ENCODE measurements at regions not wholly inside any gene's neighbourhood (a gene's known extent, or its start where the extent isn't known, plus 50 kb on each side); places are given as distances from the start of the nearest gene placed in this dataset.
"Not testable (repeated sequence)": the region's sequence is repeated elsewhere in the genome, so short reads cannot be mapped to it uniquely, and the experiment has no call there.

DNA sequence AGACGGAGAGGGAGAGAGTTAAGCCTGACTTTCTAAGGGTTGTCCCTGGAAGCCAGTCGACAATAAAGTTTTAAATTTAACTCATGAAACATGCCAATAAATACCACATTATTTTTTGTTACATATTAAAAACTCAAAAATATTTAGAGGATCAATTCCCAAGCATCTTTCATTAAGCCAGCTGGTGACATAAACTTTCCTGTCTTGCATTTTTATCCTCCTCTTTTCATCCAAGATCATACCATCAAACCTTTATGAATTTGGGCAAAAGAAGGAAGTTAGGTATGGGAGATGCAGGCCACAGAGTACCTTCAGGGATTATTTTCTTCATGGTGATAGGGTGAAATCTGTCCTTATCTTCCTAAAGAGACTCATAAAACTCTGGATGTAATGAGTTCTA is 178.3 kb upstream of the FBXL17 start:
- DNase-seq (ENCODE audit: low spot score) (no peak), ATAC-seq (no peak)
- Histone ChIP-seq H3K79me2 (replicated peaks; ENCODE audit: insufficient read depth) (no peaks in the 10 kb centered on the region), H3K36me3 (ENCODE audit: insufficient read depth) (no peaks in the 10 kb centered on the region), H3F3A (replicated peaks; ENCODE audit: low read depth) (no peaks in the 10 kb centered on the region; the same call in 1 of the 2 replicates), H2AFZ (no peak overlapping the region), H3K4me2 (no peak overlapping the region), H3K4me3 (no peak overlapping the region), H3K27me3 (ENCODE audit: insufficient read depth) (no peaks in the 10 kb centered on the region), H3K9me2 (ENCODE audit: insufficient read depth) (peaks cover 17% of the 10 kb centered on the region), H4K20me1 (replicated peaks; ENCODE audit: insufficient read depth) (no peaks in the 10 kb centered on the region), H3K27ac (ENCODE audit: low read depth) (no peak overlapping the region), H3K4me1 (ENCODE audit: insufficient read depth) (peaks cover 16% of the 10 kb centered on the region)
- Mint-ChIP-seq H3K36me3 (ENCODE audit: low read depth) (peaks cover 35% of the 10 kb centered on the region), H3K9me3 (peaks cover 35% of the 10 kb centered on the region), H3K27ac (no peak overlapping the region), H3K27me3 (ENCODE audit: insufficient read depth, low read depth, poor library complexity) (peaks cover 2% of the 10 kb centered on the region), H3K4me3 (no peak overlapping the region), H3K4me1 (peaks cover 35% of the 10 kb centered on the region)
- TF ChIP-seq, protein P1, sequence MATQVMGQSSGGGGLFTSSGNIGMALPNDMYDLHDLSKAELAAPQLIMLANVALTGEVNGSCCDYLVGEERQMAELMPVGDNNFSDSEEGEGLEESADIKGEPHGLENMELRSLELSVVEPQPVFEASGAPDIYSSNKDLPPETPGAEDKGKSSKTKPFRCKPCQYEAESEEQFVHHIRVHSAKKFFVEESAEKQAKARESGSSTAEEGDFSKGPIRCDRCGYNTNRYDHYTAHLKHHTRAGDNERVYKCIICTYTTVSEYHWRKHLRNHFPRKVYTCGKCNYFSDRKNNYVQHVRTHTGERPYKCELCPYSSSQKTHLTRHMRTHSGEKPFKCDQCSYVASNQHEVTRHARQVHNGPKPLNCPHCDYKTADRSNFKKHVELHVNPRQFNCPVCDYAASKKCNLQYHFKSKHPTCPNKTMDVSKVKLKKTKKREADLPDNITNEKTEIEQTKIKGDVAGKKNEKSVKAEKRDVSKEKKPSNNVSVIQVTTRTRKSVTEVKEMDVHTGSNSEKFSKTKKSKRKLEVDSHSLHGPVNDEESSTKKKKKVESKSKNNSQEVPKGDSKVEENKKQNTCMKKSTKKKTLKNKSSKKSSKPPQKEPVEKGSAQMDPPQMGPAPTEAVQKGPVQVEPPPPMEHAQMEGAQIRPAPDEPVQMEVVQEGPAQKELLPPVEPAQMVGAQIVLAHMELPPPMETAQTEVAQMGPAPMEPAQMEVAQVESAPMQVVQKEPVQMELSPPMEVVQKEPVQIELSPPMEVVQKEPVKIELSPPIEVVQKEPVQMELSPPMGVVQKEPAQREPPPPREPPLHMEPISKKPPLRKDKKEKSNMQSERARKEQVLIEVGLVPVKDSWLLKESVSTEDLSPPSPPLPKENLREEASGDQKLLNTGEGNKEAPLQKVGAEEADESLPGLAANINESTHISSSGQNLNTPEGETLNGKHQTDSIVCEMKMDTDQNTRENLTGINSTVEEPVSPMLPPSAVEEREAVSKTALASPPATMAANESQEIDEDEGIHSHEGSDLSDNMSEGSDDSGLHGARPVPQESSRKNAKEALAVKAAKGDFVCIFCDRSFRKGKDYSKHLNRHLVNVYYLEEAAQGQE (IDR thresholded peaks at IDR 0.05; ENCODE audit: unreplicated experiment), result no peak
- TF ChIP-seq, protein P2, sequence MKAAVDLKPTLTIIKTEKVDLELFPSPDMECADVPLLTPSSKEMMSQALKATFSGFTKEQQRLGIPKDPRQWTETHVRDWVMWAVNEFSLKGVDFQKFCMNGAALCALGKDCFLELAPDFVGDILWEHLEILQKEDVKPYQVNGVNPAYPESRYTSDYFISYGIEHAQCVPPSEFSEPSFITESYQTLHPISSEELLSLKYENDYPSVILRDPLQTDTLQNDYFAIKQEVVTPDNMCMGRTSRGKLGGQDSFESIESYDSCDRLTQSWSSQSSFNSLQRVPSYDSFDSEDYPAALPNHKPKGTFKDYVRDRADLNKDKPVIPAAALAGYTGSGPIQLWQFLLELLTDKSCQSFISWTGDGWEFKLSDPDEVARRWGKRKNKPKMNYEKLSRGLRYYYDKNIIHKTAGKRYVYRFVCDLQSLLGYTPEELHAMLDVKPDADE (IDR thresholded peaks at IDR 0.05), result no peak
- TF ChIP-seq NANOG (IDR thresholded peaks at IDR 0.05; ENCODE audit: borderline replicate concordance) (no peak), STAT1 (IDR thresholded peaks at IDR 0.05; ENCODE audit: unreplicated experiment) (no peak), ZNF114 (CRISPR knock-in tag; IDR thresholded peaks at IDR 0.05) (no peak), EZH2phosphoT487 (IDR thresholded peaks at IDR 0.05; ENCODE audit: unreplicated experiment) (no peak), JUNB (IDR thresholded peaks at IDR 0.05; ENCODE audit: unreplicated experiment) (no peak), POLR2AphosphoS5 (IDR thresholded peaks at IDR 0.05; ENCODE audit: low read depth) (no peak), EZH2 (IDR thresholded peaks at IDR 0.05; ENCODE audit: low read depth, unreplicated experiment) (no peak)
- TF ChIP-seq, protein P3, sequence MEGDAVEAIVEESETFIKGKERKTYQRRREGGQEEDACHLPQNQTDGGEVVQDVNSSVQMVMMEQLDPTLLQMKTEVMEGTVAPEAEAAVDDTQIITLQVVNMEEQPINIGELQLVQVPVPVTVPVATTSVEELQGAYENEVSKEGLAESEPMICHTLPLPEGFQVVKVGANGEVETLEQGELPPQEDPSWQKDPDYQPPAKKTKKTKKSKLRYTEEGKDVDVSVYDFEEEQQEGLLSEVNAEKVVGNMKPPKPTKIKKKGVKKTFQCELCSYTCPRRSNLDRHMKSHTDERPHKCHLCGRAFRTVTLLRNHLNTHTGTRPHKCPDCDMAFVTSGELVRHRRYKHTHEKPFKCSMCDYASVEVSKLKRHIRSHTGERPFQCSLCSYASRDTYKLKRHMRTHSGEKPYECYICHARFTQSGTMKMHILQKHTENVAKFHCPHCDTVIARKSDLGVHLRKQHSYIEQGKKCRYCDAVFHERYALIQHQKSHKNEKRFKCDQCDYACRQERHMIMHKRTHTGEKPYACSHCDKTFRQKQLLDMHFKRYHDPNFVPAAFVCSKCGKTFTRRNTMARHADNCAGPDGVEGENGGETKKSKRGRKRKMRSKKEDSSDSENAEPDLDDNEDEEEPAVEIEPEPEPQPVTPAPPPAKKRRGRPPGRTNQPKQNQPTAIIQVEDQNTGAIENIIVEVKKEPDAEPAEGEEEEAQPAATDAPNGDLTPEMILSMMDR (conservative IDR thresholded peaks at IDR 0.05; ENCODE audit: low read depth in 2 of 2), result no peak

DNA sequence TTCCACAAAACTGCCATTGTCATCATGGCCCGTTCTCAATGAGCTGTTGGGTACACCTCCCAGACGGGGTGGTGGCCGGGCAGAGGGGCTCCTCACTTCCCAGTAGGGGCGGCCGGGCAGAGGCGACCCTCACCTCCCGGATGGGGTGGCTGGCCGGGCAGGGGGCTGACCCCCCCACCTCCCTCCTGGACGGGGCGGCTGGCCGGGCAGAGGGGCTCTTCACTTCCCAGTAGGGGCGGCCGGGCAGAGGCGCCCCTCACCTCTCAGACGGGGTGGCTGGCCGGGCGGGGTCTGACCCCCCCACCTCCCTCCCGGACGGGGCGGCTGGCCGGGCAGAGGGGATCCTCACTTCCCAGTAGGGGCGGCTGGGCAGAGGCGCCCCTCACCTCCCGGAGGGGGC is 176.9 kb upstream of the FBXL17 start:
- not testable (repeated sequence) for H3K27ac Mint-ChIP-seq; H3K27me3 Mint-ChIP-seq (ENCODE audit: insufficient read depth, low read depth, poor library complexity); H3K4me2 ChIP-seq; H4K20me1 ChIP-seq (replicated peaks; ENCODE audit: insufficient read depth); H3K27me3 ChIP-seq (ENCODE audit: insufficient read depth); H3K79me2 ChIP-seq (replicated peaks; ENCODE audit: insufficient read depth); H2AFZ ChIP-seq; H3K27ac ChIP-seq (ENCODE audit: low read depth); H3K4me3 Mint-ChIP-seq; ATAC-seq; H3F3A ChIP-seq (replicated peaks; ENCODE audit: low read depth); H3K36me3 ChIP-seq (ENCODE audit: insufficient read depth); H3K4me3 ChIP-seq; DNase-seq (ENCODE audit: low spot score)
- Mint-ChIP-seq H3K9me3 (peaks cover 29% of the 10 kb centered on the region), H3K4me1 (peaks cover 31% of the 10 kb centered on the region), H3K36me3 (ENCODE audit: low read depth) (peaks cover 25% of the 10 kb centered on the region)
- Histone ChIP-seq H3K9me2 (ENCODE audit: insufficient read depth) (peaks cover 17% of the 10 kb centered on the region), H3K4me1 (ENCODE audit: insufficient read depth) (peaks cover 21% of the 10 kb centered on the region)

- not testable (repeated sequence) for H3K4me3 ChIP-seq
Measured at GRCh38 chr5:108558142-108558541, 176.2 kb upstream of the FBXL17 start.

More at GRCh38 chr5:108558142-108558541, 176.2 kb upstream of the FBXL17 start:
- H3K36me3 ChIP-seq (ENCODE audit: insufficient read depth); H2AFZ ChIP-seq; H3F3A ChIP-seq (replicated peaks; ENCODE audit: low read depth); H3K4me3 Mint-ChIP-seq; H3K27me3 ChIP-seq (ENCODE audit: insufficient read depth); H3K79me2 ChIP-seq (replicated peaks; ENCODE audit: insufficient read depth); H4K20me1 ChIP-seq (replicated peaks; ENCODE audit: insufficient read depth); H3K27me3 Mint-ChIP-seq (ENCODE audit: insufficient read depth, low read depth, poor library complexity); ATAC-seq; DNase-seq (ENCODE audit: low spot score); H3K4me2 ChIP-seq; H3K27ac ChIP-seq (ENCODE audit: low read depth); H3K27ac Mint-ChIP-seq: not testable (repeated sequence)
- Histone ChIP-seq H3K4me1 (ENCODE audit: insufficient read depth) (peaks cover 21% of the 10 kb centered on the region), H3K9me2 (ENCODE audit: insufficient read depth) (peaks cover 17% of the 10 kb centered on the region)
- Mint-ChIP-seq H3K4me1 (peaks cover 30% of the 10 kb centered on the region), H3K9me3 (peaks cover 23% of the 10 kb centered on the region), H3K36me3 (ENCODE audit: low read depth) (peaks cover 19% of the 10 kb centered on the region)

Measured in GM23338 (cell line).